ENCODE measurements at regions not wholly inside any gene's neighbourhood (a gene's known extent, or its start where the extent isn't known, plus 50 kb on each side); places are given as distances from the start of the nearest gene placed in this dataset.

GRCh38 chr13:89869312-89869711 lies 1478.2 kb upstream of the MIR17HG start:
- no peak for DNase-seq

GRCh38 chr13:89878904-89879303 lies 1468.6 kb upstream of the MIR17HG start:
- no peak for DNase-seq

GRCh38 chr13:89880201-89880600 lies 1467.3 kb upstream of the MIR17HG start:
- DNase-seq = no peak

GRCh38 chr13:89883893-89884448 lies 1463.5 kb upstream of the MIR17HG start:
- no peak for DNase-seq

GRCh38 chr13:89890806-89891205 lies 1456.7 kb upstream of the MIR17HG start:
- DNase-seq = no peak

GRCh38 chr13:89891416-89891815 lies 1456.1 kb upstream of the MIR17HG start:
- no peak for DNase-seq

- no peak for DNase-seq
These were observed 1449.8 kb upstream of the MIR17HG start for GRCh38 chr13:89897681-89898080.

- no peak for DNase-seq
These were observed 1448.0 kb upstream of the MIR17HG start for GRCh38 chr13:89899302-89900103.

- DNase-seq = no peak
These were observed 1447.3 kb upstream of the MIR17HG start for GRCh38 chr13:89900104-89900765.

- no peak for DNase-seq
These were observed 1445.3 kb upstream of the MIR17HG start for GRCh38 chr13:89902223-89902622.

- no peak for DNase-seq
These were observed 1444.4 kb upstream of the MIR17HG start for GRCh38 chr13:89903115-89903514.

GRCh38 chr13:89910166-89910565 lies 1437.3 kb upstream of the MIR17HG start:
- DNase-seq = no peak

- DNase-seq = no peak
These were observed 1430.9 kb upstream of the MIR17HG start for GRCh38 chr13:89916551-89916950.

GRCh38 chr13:89920461-89920860 lies 1427.0 kb upstream of the MIR17HG start:
- no peak for DNase-seq

- no peak for DNase-seq
These were observed 1424.4 kb upstream of the MIR17HG start for GRCh38 chr13:89923052-89923451.

- DNase-seq = no peak
These were observed 1423.8 kb upstream of the MIR17HG start for GRCh38 chr13:89923736-89924135.

GRCh38 chr13:89925107-89925506 lies 1422.4 kb upstream of the MIR17HG start:
- DNase-seq = no peak

- no peak for DNase-seq
These were observed 1416.6 kb upstream of the MIR17HG start for GRCh38 chr13:89930861-89931260.

GRCh38 chr13:89932902-89933301 lies 1414.6 kb upstream of the MIR17HG start:
- DNase-seq = no peak

GRCh38 chr13:89936256-89936655 lies 1411.2 kb upstream of the MIR17HG start:
- DNase-seq = no peak

GRCh38 chr13:89937420-89937819 lies 1410.1 kb upstream of the MIR17HG start:
- DNase-seq = no peak

GRCh38 chr13:89940383-89940782 lies 1407.1 kb upstream of the MIR17HG start:
- no peak for DNase-seq

- DNase-seq = no peak
These were observed 1404.3 kb upstream of the MIR17HG start for GRCh38 chr13:89943139-89943538.

- DNase-seq = no peak
These were observed 1397.3 kb upstream of the MIR17HG start for GRCh38 chr13:89950225-89950624.

Measured in stimulated activated naive CD4-positive, alpha-beta T cell (primary cell).